ENCODE measurements at regions not wholly inside any gene's neighbourhood (a gene's known extent, or its start where the extent isn't known, plus 50 kb on each side); places are given as distances from the start of the nearest gene placed in this dataset.
"Not testable (repeated sequence)": the region's sequence is repeated elsewhere in the genome, so short reads cannot be mapped to it uniquely, and the experiment has no call there.

- no peak overlapping the region for H3K4me3 ChIP-seq (ENCODE audit: low read depth in 1 of 2, low read length in 2 of 2)
- no peak overlapping the region for H3K27ac ChIP-seq (ENCODE audit: low read depth, low read length)
- H3K9ac ChIP-seq (ENCODE audit: low read depth in 1 of 2, low read length in 2 of 2) = no peak overlapping the region
- H3K36me3 ChIP-seq (ENCODE audit: control insufficient read depth in 1 of 2, insufficient read depth in 2 of 2, low read length in 2 of 2) = no peaks in the 10 kb centered on the region
- H3K27me3 ChIP-seq (ENCODE audit: control insufficient read depth in 1 of 2, insufficient read depth in 2 of 2, low read length in 2 of 2) = no peaks in the 10 kb centered on the region
- peaks cover 13 to 26% of the 10 kb centered on the region in 2 donors for H3K9me3 ChIP-seq (ENCODE audit: control insufficient read depth in 1 of 2, low read length in 2 of 2)
- H3K4me1 ChIP-seq (ENCODE audit: control insufficient read depth in 1 of 2, insufficient read depth in 2 of 2, low read length in 2 of 2) = no peaks in the 10 kb centered on the region
Measured at GRCh38 chr21:17196623-17197022, 316.2 kb upstream of the CXADR start.

- H3K4me1 ChIP-seq (ENCODE audit: control insufficient read depth in 1 of 2, insufficient read depth in 2 of 2, low read length in 2 of 2) = no peaks in the 10 kb centered on the region
- H3K9ac ChIP-seq (ENCODE audit: low read depth in 1 of 2, low read length in 2 of 2) = no peak overlapping the region
- no peaks in the 10 kb centered on the region for H3K36me3 ChIP-seq (ENCODE audit: control insufficient read depth in 1 of 2, insufficient read depth in 2 of 2, low read length in 2 of 2)
- H3K27ac ChIP-seq (ENCODE audit: low read depth, low read length) = no peak overlapping the region
- peaks cover 13 to 21% of the 10 kb centered on the region in 2 donors for H3K9me3 ChIP-seq (ENCODE audit: control insufficient read depth in 1 of 2, low read length in 2 of 2)
- no peak overlapping the region for H3K4me3 ChIP-seq (ENCODE audit: low read depth in 1 of 2, low read length in 2 of 2)
- no peaks in the 10 kb centered on the region for H3K27me3 ChIP-seq (ENCODE audit: control insufficient read depth in 1 of 2, insufficient read depth in 2 of 2, low read length in 2 of 2)
Measured at GRCh38 chr21:17197996-17198395, 314.8 kb upstream of the CXADR start.

GRCh38 chr21:17200250-17200649 lies 312.6 kb upstream of the CXADR start:
- no peak overlapping the region for H3K27ac ChIP-seq (ENCODE audit: low read depth, low read length)
- H3K36me3 ChIP-seq (ENCODE audit: control insufficient read depth in 1 of 2, insufficient read depth in 2 of 2, low read length in 2 of 2) = no peaks in the 10 kb centered on the region
- no peak overlapping the region for H3K9ac ChIP-seq (ENCODE audit: low read depth in 1 of 2, low read length in 2 of 2)

DNA sequence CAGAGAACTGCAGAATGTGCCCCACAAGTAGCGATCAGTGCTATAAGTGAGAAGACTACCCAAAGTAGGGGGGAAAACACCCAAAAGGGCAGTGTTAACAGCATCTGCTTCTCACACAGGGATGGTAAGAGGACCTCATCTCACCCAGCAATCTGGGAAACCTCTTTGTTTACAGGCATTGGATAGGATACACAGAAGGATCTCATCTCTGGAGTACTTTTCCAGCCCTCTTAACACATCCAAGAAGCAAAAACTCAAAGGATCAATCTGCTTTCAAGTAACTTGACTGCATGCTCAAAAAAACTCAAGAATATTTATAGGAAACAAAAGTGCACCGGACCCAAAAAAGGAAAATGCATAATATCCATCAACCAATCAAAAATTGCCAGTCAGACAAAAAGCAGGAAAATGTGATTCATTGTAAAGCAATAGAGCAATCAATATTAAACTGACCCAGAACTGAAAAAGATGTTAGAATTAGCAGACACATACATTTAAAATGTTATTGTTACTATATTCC lies 311.0 kb upstream of the CXADR start:
- Histone ChIP-seq H3K4me3 (ENCODE audit: low read depth in 1 of 2, low read length in 2 of 2) (no peak overlapping the region), H3K9me3 (ENCODE audit: control insufficient read depth in 1 of 2, low read length in 2 of 2) (peaks cover 7 to 16% of the 10 kb centered on the region in 2 donors), H3K27me3 (ENCODE audit: control insufficient read depth in 1 of 2, insufficient read depth in 2 of 2, low read length in 2 of 2) (no peaks in the 10 kb centered on the region), H3K4me1 (ENCODE audit: control insufficient read depth in 1 of 2, insufficient read depth in 2 of 2, low read length in 2 of 2) (no peaks in the 10 kb centered on the region), H3K9ac (ENCODE audit: low read depth in 1 of 2, low read length in 2 of 2) (no peak overlapping the region), H3K36me3 (ENCODE audit: control insufficient read depth in 1 of 2, insufficient read depth in 2 of 2, low read length in 2 of 2) (no peaks in the 10 kb centered on the region), H3K27ac (ENCODE audit: low read depth, low read length) (no peak overlapping the region)

More at GRCh38 chr21:17200250-17200649, 312.6 kb upstream of the CXADR start:
- Histone ChIP-seq H3K4me3 (ENCODE audit: low read depth in 1 of 2, low read length in 2 of 2) (no peak overlapping the region), H3K9me3 (ENCODE audit: control insufficient read depth in 1 of 2, low read length in 2 of 2) (peaks cover 11 to 12% of the 10 kb centered on the region in 2 donors), H3K27me3 (ENCODE audit: control insufficient read depth in 1 of 2, insufficient read depth in 2 of 2, low read length in 2 of 2) (no peaks in the 10 kb centered on the region), H3K4me1 (ENCODE audit: control insufficient read depth in 1 of 2, insufficient read depth in 2 of 2, low read length in 2 of 2) (no peaks in the 10 kb centered on the region)

GRCh38 chr21:17214801-17215200 lies 298.0 kb upstream of the CXADR start:
- H3K4me1 ChIP-seq (ENCODE audit: control insufficient read depth in 1 of 2, insufficient read depth in 2 of 2, low read length in 2 of 2) = no peaks in the 10 kb centered on the region
- H3K4me3 ChIP-seq (ENCODE audit: low read depth in 1 of 2, low read length in 2 of 2) = no peak overlapping the region
- no peaks in the 10 kb centered on the region for H3K27me3 ChIP-seq (ENCODE audit: control insufficient read depth in 1 of 2, insufficient read depth in 2 of 2, low read length in 2 of 2)
- H3K27ac ChIP-seq (ENCODE audit: low read depth, low read length) = no peak overlapping the region
- H3K9me3 ChIP-seq (ENCODE audit: control insufficient read depth in 1 of 2, low read length in 2 of 2) = peaks cover 0 to 12% of the 10 kb centered on the region in 2 donors
- no peak overlapping the region for H3K9ac ChIP-seq (ENCODE audit: low read depth in 1 of 2, low read length in 2 of 2)
- no peaks in the 10 kb centered on the region for H3K36me3 ChIP-seq (ENCODE audit: control insufficient read depth in 1 of 2, insufficient read depth in 2 of 2, low read length in 2 of 2)

- not testable (repeated sequence) for H3K4me3 ChIP-seq (ENCODE audit: low read depth in 1 of 2, low read length in 2 of 2); H3K36me3 ChIP-seq (ENCODE audit: control insufficient read depth in 1 of 2, insufficient read depth in 2 of 2, low read length in 2 of 2); H3K4me1 ChIP-seq (ENCODE audit: control insufficient read depth in 1 of 2, insufficient read depth in 2 of 2, low read length in 2 of 2); H3K9ac ChIP-seq (ENCODE audit: low read depth in 1 of 2, low read length in 2 of 2); H3K27ac ChIP-seq (ENCODE audit: low read depth, low read length); H3K27me3 ChIP-seq (ENCODE audit: control insufficient read depth in 1 of 2, insufficient read depth in 2 of 2, low read length in 2 of 2); H3K9me3 ChIP-seq (ENCODE audit: control insufficient read depth in 1 of 2, low read length in 2 of 2)
Measured at GRCh38 chr21:17219050-17219449, 293.8 kb upstream of the CXADR start.

DNA sequence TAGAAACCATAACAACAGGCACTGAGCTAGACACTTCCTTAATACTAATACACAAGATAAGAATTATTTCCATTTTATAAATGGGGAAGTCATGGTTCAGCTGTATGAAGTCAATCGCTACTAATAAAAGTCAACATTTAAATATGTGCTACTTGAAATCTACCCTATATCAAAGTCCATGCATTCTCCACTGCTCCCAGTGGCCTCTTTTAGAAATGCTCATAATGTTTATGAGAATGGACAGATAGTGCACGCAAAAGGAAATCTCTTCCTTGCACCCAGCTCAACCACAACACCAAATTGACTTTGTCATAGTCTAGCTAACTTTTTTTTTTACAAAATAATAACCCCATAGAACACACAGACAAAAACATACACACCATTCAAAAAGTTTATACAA lies 281.7 kb upstream of the CXADR start:
- no peaks in the 10 kb centered on the region for H3K36me3 ChIP-seq (ENCODE audit: control insufficient read depth in 1 of 2, insufficient read depth in 2 of 2, low read length in 2 of 2)
- no peak overlapping the region for H3K4me3 ChIP-seq (ENCODE audit: low read depth in 1 of 2, low read length in 2 of 2)
- peaks cover 3 to 16% of the 10 kb centered on the region in 2 donors for H3K9me3 ChIP-seq (ENCODE audit: control insufficient read depth in 1 of 2, low read length in 2 of 2)
- H3K27me3 ChIP-seq (ENCODE audit: control insufficient read depth in 1 of 2, insufficient read depth in 2 of 2, low read length in 2 of 2) = no peaks in the 10 kb centered on the region
- no peak overlapping the region for H3K27ac ChIP-seq (ENCODE audit: low read depth, low read length)
- H3K9ac ChIP-seq (ENCODE audit: low read depth in 1 of 2, low read length in 2 of 2) = no peak overlapping the region
- no peaks in the 10 kb centered on the region for H3K4me1 ChIP-seq (ENCODE audit: control insufficient read depth in 1 of 2, insufficient read depth in 2 of 2, low read length in 2 of 2)

DNA sequence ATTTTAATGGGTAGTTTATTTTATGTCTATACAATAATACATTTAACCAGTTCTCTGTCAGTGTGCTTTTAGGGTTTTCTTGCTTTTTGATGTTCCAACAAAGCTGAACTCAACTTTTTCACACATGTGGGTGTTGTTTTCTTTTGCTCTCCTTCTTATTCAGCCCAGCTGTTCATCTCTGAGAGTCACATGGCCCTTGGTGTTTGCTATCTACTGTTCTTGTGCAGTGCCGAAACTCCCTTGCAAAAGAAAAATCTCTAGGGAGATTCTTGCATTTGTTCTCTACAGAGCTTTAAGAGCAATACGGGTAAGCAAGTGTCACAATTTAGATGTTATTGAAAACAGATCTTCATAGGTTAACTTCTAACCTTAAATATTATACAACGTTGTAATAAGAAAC lies 281.1 kb upstream of the CXADR start:
- H3K27ac ChIP-seq (ENCODE audit: low read depth, low read length) = no peak overlapping the region
- H3K4me3 ChIP-seq (ENCODE audit: low read depth in 1 of 2, low read length in 2 of 2) = no peak overlapping the region
- no peaks in the 10 kb centered on the region for H3K4me1 ChIP-seq (ENCODE audit: control insufficient read depth in 1 of 2, insufficient read depth in 2 of 2, low read length in 2 of 2)
- no peaks in the 10 kb centered on the region for H3K36me3 ChIP-seq (ENCODE audit: control insufficient read depth in 1 of 2, insufficient read depth in 2 of 2, low read length in 2 of 2)
- H3K9ac ChIP-seq (ENCODE audit: low read depth in 1 of 2, low read length in 2 of 2) = no peak overlapping the region
- no peaks in the 10 kb centered on the region for H3K27me3 ChIP-seq (ENCODE audit: control insufficient read depth in 1 of 2, insufficient read depth in 2 of 2, low read length in 2 of 2)
- H3K9me3 ChIP-seq (ENCODE audit: control insufficient read depth in 1 of 2, low read length in 2 of 2) = peaks cover 3 to 11% of the 10 kb centered on the region in 2 donors

DNA sequence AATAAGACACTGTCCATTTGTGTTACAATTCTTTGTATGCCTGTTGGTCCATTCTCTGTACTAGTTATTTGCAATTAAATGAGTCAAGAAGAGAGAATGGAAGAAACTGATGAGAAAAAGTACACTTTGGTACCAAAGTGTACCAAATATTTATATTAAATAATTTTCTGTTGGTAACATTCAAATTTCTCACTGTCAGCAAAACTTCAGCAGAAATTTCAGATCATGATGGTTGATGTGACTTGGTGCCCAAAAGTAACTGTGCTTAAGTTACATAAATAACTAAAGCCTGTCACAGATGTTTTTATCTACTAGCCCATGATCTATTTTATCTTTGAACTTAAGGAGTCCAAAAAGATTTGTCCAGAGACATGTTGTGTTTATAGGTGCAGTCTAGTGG lies 274.4 kb upstream of the CXADR start:
- Histone ChIP-seq H3K4me3 (ENCODE audit: low read depth in 1 of 2, low read length in 2 of 2) (no peak overlapping the region), H3K9me3 (ENCODE audit: control insufficient read depth in 1 of 2, low read length in 2 of 2) (peaks cover 5 to 9% of the 10 kb centered on the region in 2 donors), H3K9ac (ENCODE audit: low read depth in 1 of 2, low read length in 2 of 2) (no peak overlapping the region), H3K27ac (ENCODE audit: low read depth, low read length) (no peak overlapping the region), H3K27me3 (ENCODE audit: control insufficient read depth in 1 of 2, insufficient read depth in 2 of 2, low read length in 2 of 2) (no peaks in the 10 kb centered on the region), H3K4me1 (ENCODE audit: control insufficient read depth in 1 of 2, insufficient read depth in 2 of 2, low read length in 2 of 2) (no peaks in the 10 kb centered on the region), H3K36me3 (ENCODE audit: control insufficient read depth in 1 of 2, insufficient read depth in 2 of 2, low read length in 2 of 2) (no peaks in the 10 kb centered on the region)

DNA sequence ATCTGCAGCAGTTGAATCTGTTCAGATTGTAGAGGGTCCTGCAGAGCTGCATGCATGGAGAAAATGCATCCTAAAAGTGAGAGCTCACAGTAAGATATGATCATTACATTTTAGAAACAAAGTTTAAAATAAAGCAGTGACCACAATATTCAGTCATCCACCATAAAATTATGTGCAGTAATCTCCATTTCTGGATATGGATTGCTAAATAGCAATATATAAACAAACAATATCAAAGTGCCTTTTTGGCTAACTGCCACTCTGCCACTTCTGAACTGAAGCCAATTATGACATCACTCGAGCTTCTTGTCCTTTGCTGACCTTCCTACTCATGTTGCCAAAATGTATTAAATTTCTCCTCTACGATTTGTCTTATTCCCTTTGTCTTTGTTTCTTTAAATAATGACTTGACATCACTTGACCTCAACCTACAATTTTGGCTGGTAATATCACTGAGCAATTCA lies 262.0 kb upstream of the CXADR start:
- H3K27me3 ChIP-seq (ENCODE audit: control insufficient read depth in 1 of 2, insufficient read depth in 2 of 2, low read length in 2 of 2) = no peaks in the 10 kb centered on the region
- peaks cover 6 to 10% of the 10 kb centered on the region in 2 donors for H3K9me3 ChIP-seq (ENCODE audit: control insufficient read depth in 1 of 2, low read length in 2 of 2)
- no peaks in the 10 kb centered on the region for H3K4me1 ChIP-seq (ENCODE audit: control insufficient read depth in 1 of 2, insufficient read depth in 2 of 2, low read length in 2 of 2)
- H3K9ac ChIP-seq (ENCODE audit: low read depth in 1 of 2, low read length in 2 of 2) = no peak overlapping the region
- no peaks in the 10 kb centered on the region for H3K36me3 ChIP-seq (ENCODE audit: control insufficient read depth in 1 of 2, insufficient read depth in 2 of 2, low read length in 2 of 2)
- no peak overlapping the region for H3K27ac ChIP-seq (ENCODE audit: low read depth, low read length)
- H3K4me3 ChIP-seq (ENCODE audit: low read depth in 1 of 2, low read length in 2 of 2) = no peak overlapping the region

- Histone ChIP-seq H3K27me3 (ENCODE audit: control insufficient read depth in 1 of 2, insufficient read depth in 2 of 2, low read length in 2 of 2) (no peaks in the 10 kb centered on the region), H3K36me3 (ENCODE audit: control insufficient read depth in 1 of 2, insufficient read depth in 2 of 2, low read length in 2 of 2) (no peaks in the 10 kb centered on the region), H3K4me3 (ENCODE audit: low read depth in 1 of 2, low read length in 2 of 2) (no peak overlapping the region), H3K9ac (ENCODE audit: low read depth in 1 of 2, low read length in 2 of 2) (no peak overlapping the region), H3K4me1 (ENCODE audit: control insufficient read depth in 1 of 2, insufficient read depth in 2 of 2, low read length in 2 of 2) (no peaks in the 10 kb centered on the region), H3K27ac (ENCODE audit: low read depth, low read length) (no peak overlapping the region), H3K9me3 (ENCODE audit: control insufficient read depth in 1 of 2, low read length in 2 of 2) (no peaks in the 10 kb centered on the region)
Measured at GRCh38 chr21:17257784-17258183, 255.1 kb upstream of the CXADR start.

All from duodenal mucosa (tissue), 2 donors.